ENCODE measurements at regions not wholly inside any gene's neighbourhood (a gene's known extent, or its start where the extent isn't known, plus 50 kb on each side); places are given as distances from the start of the nearest gene placed in this dataset.
A peak's percentile ranks its signal among the peaks of the same experiment; 100 is the strongest.

DNA sequence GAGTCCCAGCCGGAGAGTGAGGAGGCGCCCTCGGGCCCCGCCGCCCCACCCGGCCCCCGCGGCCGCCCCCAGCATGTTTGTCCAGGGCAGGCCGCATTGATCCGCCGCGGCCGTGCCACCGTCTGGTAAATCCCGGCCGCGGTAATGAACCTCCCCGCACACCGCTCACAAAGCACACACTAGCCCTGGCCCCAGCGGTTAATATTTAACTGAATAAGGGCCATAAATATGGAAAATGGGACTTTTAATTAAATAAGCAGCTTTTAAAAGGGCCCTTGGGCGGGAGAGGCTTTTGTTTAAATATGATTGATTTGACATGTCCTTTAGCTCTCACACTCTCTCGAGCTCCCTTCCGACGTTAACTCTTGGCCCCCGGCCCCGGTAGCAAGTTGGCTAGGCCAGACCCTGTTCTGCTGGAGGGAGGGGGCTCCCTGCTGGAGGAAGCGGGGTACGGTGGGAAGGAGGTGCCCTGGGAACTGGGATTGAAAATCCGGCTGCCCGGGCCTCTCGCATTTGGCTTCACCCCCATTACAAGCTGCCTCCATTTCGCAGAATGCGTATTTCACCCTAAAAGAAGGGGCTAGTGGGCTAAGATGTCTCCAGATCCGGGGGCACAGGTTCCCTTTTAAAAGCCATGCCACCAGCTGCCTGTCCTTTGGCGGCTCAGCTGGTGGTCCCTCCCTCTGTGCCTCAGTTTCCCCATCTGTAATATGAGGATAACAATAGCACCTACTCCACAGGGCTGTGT, 199.8 kb downstream of the RBM19 start:
- WGBS, result 67% methylated on average over 36 of the region's 36 CpGs
- H3K4me3 ChIP-seq (ENCODE audit: low read depth, low read length), result no peak overlapping the region
- no peaks in the 10 kb centered on the region for H3K4me1 ChIP-seq (ENCODE audit: insufficient read depth)
- H3K27ac ChIP-seq (ENCODE audit: low read depth), result no peak overlapping the region
- no peaks in the 10 kb centered on the region for H3K36me3 ChIP-seq (ENCODE audit: insufficient read depth)
- peak; percentile 17 for DNase-seq (ENCODE audit: extremely low spot score)

DNA sequence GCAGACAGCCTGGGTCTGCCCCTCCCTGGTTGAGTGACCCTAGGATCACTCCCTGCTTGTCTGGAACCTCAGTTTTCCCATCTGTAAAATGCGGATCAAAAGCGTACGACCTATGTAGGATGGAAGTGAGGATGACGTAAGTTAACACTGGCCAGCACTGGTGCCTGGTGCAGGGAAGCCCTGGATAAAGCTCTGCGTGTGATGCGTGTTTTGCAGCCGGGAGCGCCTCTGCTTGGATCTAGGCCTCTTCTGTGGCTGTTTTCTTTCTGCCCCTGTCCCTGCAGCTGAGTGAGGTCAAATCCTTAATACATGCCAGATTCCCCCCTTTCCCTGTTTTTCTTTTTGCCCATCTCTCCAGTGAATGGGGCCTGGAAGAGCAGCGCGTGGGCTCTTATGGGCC, 201.5 kb downstream of the RBM19 start:
- 77% methylated on average over 10 of the region's 10 CpGs for WGBS
- Histone ChIP-seq H3K36me3 (ENCODE audit: insufficient read depth) (no peaks in the 10 kb centered on the region), H3K27ac (ENCODE audit: low read depth) (no peak overlapping the region), H3K4me1 (ENCODE audit: insufficient read depth) (no peaks in the 10 kb centered on the region), H3K4me3 (ENCODE audit: low read depth, low read length) (no peak overlapping the region)
- DNase-seq (ENCODE audit: extremely low spot score), result no peak

- Histone ChIP-seq H3K4me3 (ENCODE audit: low read depth, low read length) (no peak overlapping the region), H3K27ac (ENCODE audit: low read depth) (no peak overlapping the region), H3K4me1 (ENCODE audit: insufficient read depth) (no peaks in the 10 kb centered on the region), H3K36me3 (ENCODE audit: insufficient read depth) (no peaks in the 10 kb centered on the region)
- 57% methylated on average over 17 of the region's 17 CpGs for WGBS
- no peak for DNase-seq (ENCODE audit: extremely low spot score)
Observed at GRCh38 chr12:113762882-113763816, 203.0 kb downstream of the RBM19 start.

DNA sequence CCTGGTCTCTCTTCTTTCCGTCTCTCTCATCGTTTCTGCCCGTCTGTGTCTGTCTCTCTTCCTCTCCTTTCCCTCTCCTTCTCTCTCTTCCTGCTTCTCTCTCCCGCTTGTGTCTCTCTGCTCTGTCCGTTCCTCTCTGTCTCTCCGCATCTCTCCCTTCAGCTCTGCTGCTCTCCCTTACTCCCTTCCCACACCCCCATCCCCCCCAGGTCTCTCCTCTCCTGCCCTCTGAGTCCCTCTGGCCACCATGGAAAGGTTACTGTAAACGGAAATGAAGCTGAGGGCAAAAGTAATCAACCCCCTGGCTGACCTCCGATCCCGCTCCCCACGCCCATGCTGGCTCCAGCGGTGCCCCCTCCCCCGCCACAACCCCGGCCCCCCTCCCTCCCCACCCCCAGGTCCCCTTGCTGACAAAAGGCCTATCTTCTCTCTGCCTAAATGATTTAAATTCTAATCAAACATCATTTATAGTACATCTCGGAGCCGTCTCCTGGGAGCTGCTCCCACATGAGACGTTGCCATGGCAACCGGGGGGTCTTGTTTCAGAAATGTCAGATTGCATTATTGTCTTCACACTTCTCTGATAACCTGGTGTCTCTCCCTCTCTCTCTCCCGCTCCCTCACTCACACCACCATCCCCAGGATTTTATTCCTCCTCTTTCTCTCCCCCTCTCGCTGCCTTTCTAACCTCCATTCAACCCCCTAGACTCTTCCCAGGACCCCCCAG, 203.8 kb downstream of the RBM19 start:
- Histone ChIP-seq H3K27ac (ENCODE audit: low read depth) (no peak overlapping the region), H3K4me3 (ENCODE audit: low read depth, low read length) (no peak overlapping the region), H3K4me1 (ENCODE audit: insufficient read depth) (no peaks in the 10 kb centered on the region), H3K36me3 (ENCODE audit: insufficient read depth) (no peaks in the 10 kb centered on the region)
- no peak for DNase-seq (ENCODE audit: extremely low spot score)
- 12% methylated on average over 19 of the region's 19 CpGs for WGBS

- H3K27ac ChIP-seq (ENCODE audit: low read depth), result no peak overlapping the region
- no peaks in the 10 kb centered on the region for H3K36me3 ChIP-seq (ENCODE audit: insufficient read depth)
- WGBS, result 88% methylated on average over 2 of the region's 2 CpGs
- DNase-seq (ENCODE audit: extremely low spot score), result no peak
- no peak overlapping the region for H3K4me3 ChIP-seq (ENCODE audit: low read depth, low read length)
- H3K4me1 ChIP-seq (ENCODE audit: insufficient read depth), result no peaks in the 10 kb centered on the region
Observed at GRCh38 chr12:113759135-113759534, 207.0 kb downstream of the RBM19 start.

GRCh38 chr12:113758165-113758924, 207.8 kb downstream of the RBM19 start:
- DNase-seq (ENCODE audit: extremely low spot score), result no peak
- H3K4me1 ChIP-seq (ENCODE audit: insufficient read depth), result no peaks in the 10 kb centered on the region
- H3K36me3 ChIP-seq (ENCODE audit: insufficient read depth), result no peaks in the 10 kb centered on the region
- H3K4me3 ChIP-seq (ENCODE audit: low read depth, low read length), result no peak overlapping the region
- 69% methylated on average over 6 of the region's 6 CpGs for WGBS
- H3K27ac ChIP-seq (ENCODE audit: low read depth), result no peak overlapping the region

GRCh38 chr12:113757221-113758002, 208.7 kb downstream of the RBM19 start:
- no peaks in the 10 kb centered on the region for H3K36me3 ChIP-seq (ENCODE audit: insufficient read depth)
- no peak overlapping the region for H3K4me3 ChIP-seq (ENCODE audit: low read depth, low read length)
- no peaks in the 10 kb centered on the region for H3K4me1 ChIP-seq (ENCODE audit: insufficient read depth)
- WGBS, result 51% methylated on average over 14 of the region's 14 CpGs
- no peak for DNase-seq (ENCODE audit: extremely low spot score)
- no peak overlapping the region for H3K27ac ChIP-seq (ENCODE audit: low read depth)

DNA sequence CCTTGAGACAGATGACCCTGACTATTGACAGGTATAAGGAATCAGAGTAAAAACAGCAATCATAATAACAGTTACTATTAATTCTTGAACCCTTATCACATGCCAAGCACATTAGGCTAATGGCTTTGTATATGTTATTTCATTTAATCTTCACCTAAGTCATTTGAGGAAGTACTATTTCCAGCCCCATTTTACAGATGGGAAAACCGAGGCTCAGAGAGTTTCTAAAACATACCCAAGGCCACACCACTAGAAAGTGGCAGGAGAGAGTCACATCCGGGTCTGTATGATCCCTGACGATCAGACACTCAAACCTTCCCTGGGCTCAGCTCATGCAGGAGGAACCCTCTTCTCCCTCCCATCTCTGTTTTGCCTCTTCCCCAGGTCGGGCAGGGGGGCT, 209.5 kb downstream of the RBM19 start:
- H3K36me3 ChIP-seq (ENCODE audit: insufficient read depth), result no peaks in the 10 kb centered on the region
- 55% methylated on average over 4 of the region's 4 CpGs for WGBS

GRCh38 chr12:113755098-113755497, 211.0 kb downstream of the RBM19 start:
- no peaks in the 10 kb centered on the region for H3K36me3 ChIP-seq (ENCODE audit: insufficient read depth)
- H3K4me3 ChIP-seq (ENCODE audit: low read depth, low read length), result no peak overlapping the region
- H3K4me1 ChIP-seq (ENCODE audit: insufficient read depth), result no peaks in the 10 kb centered on the region
- no peak overlapping the region for H3K27ac ChIP-seq (ENCODE audit: low read depth)
- DNase-seq (ENCODE audit: extremely low spot score), result no peak
- WGBS, result 73% methylated on average over 5 of the region's 5 CpGs

More for the DNA sequence above, 209.5 kb downstream of the RBM19 start:
- no peaks in the 10 kb centered on the region for H3K4me1 ChIP-seq (ENCODE audit: insufficient read depth)
- no peak for DNase-seq (ENCODE audit: extremely low spot score)
- no peak overlapping the region for H3K27ac ChIP-seq (ENCODE audit: low read depth)
- no peak overlapping the region for H3K4me3 ChIP-seq (ENCODE audit: low read depth, low read length)

- 85% methylated on average over 2 of the region's 2 CpGs for WGBS
- no peak for DNase-seq (ENCODE audit: extremely low spot score)
- no peak overlapping the region for H3K27ac ChIP-seq (ENCODE audit: low read depth)
Observed at GRCh38 chr12:113751513-113751912, 214.6 kb downstream of the RBM19 start.

GRCh38 chr12:113749433-113749815, 216.7 kb downstream of the RBM19 start:
- DNase-seq (ENCODE audit: extremely low spot score), result no peak
- Histone ChIP-seq H3K36me3 (ENCODE audit: insufficient read depth) (no peaks in the 10 kb centered on the region), H3K4me1 (ENCODE audit: insufficient read depth) (no peaks in the 10 kb centered on the region), H3K4me3 (ENCODE audit: low read depth, low read length) (no peak overlapping the region), H3K27ac (ENCODE audit: low read depth) (no peak overlapping the region)
- 38% methylated on average over 1 of the region's 1 CpG for WGBS

More at GRCh38 chr12:113751513-113751912, 214.6 kb downstream of the RBM19 start:
- Histone ChIP-seq H3K36me3 (ENCODE audit: insufficient read depth) (no peaks in the 10 kb centered on the region), H3K4me3 (ENCODE audit: low read depth, low read length) (no peak overlapping the region), H3K4me1 (ENCODE audit: insufficient read depth) (no peaks in the 10 kb centered on the region)

- DNase-seq (ENCODE audit: extremely low spot score), result no peak
- H3K4me3 ChIP-seq (ENCODE audit: low read depth, low read length), result no peak overlapping the region
- no peaks in the 10 kb centered on the region for H3K4me1 ChIP-seq (ENCODE audit: insufficient read depth)
- 63% methylated on average over 6 of the region's 6 CpGs for WGBS
- H3K36me3 ChIP-seq (ENCODE audit: insufficient read depth), result no peaks in the 10 kb centered on the region
- no peak overlapping the region for H3K27ac ChIP-seq (ENCODE audit: low read depth)
Observed at GRCh38 chr12:113748707-113749432, 217.3 kb downstream of the RBM19 start.

All from urinary bladder (tissue), 3 donors.